ENCODE measurements at regions not wholly inside any gene's neighbourhood (a gene's known extent, or its start where the extent isn't known, plus 50 kb on each side); places are given as distances from the start of the nearest gene placed in this dataset.

DNA sequence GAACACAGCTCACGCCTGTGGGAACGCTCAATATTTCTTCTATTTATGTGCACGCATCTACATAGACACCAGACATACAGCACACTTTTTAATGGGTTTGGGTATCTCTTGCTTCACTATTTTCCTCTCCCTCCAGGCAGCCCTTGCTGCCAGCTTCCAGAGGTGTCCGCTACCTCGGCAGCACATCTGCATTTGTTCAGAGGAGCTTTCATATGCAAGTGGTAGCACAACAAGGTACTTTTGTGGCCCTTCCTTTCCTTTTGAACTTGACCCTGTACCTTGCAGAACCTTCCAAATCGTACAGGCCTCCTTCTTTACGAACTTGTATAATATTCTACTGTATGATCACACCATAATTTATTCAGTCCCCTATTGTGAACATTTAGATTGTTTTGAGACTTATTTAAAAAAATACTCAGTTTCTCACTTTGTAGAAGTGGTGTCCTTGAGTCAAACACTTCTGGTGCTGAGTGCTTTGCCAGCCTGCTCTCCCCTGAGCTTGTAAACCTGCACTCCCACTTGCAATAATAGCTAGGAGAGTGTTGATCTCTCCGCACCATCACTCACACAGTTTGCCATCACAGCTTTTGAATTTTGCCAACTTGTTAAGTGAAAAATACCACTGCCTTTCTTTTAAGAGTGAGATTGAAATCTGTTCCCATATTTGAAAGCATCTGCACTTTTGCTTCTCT is 106.0 kb upstream of the ZNF32 start:
- no peak for DNase-seq

DNA sequence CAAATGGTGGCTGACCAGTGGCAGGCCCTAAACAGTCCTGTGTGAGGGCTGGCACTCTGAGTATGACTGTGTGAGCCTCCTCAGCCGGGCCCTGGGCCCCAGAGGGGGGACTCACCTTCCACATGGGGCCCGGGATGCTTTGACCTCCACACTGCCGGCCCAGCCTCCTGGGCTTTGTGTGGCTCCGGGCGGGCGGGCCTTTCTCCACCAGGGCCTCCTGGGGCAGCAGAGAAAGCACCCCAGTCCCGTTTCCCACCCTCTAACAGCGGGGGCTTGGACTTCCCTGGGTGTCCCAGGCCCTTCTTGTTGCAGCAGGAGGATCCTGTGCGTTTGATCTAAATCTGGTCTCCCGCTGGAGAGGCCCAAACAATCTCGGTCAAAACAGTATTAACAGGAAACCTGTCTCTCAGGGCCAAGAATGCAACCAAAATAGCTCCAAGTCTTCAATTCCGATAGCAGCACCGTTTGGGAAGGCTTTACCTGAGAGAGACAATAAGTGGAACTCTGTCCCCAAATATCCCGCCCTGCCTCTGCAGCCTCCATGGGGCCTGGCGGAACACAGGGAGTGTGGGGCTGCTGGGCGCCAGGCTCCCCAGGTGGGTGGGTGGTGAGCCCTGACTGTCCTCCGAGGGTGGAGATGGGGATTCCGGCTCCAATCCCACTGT is 104.8 kb upstream of the ZNF32 start:
- no peak for DNase-seq

DNA sequence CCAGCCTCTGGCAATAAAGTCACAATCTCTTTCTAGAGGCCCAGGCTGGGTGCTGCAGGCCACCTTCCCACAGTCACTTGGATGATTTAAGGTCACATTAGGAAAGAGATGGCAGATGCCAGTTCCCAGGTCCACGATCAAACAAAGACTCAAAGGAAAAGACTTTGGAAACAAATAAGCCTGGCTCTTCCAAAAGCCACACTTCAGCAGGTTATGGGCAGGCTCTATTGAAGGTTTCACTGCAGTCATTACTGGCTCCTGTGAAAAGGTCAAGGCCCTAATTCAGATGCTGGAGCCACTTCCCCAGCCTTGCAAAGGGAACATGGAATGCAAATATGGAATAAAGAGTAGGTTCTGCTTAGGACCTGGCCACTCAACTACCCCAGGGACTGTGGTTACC is 104.0 kb upstream of the ZNF32 start:
- DNase-seq: no peak

DNA sequence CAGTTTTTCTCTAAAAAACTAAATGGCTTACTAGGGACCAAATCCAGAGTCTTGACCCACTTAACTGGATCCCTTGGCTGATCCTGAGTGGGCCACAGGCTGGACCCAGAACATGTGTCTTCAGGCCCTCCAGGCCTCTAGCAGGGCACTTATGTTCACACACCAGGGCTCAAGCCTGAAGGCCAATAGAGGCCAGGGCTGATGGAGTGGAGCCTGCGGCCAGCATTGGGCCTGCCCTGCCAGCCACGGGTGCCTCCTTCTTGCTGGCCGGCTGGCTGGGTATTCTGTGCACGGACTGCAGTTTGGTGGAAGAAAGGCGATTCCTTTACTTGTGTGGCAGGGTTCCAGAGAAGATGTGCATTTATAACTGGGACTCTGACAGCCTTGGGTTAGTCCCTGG is 103.0 kb upstream of the ZNF32 start:
- no peak for DNase-seq

DNA sequence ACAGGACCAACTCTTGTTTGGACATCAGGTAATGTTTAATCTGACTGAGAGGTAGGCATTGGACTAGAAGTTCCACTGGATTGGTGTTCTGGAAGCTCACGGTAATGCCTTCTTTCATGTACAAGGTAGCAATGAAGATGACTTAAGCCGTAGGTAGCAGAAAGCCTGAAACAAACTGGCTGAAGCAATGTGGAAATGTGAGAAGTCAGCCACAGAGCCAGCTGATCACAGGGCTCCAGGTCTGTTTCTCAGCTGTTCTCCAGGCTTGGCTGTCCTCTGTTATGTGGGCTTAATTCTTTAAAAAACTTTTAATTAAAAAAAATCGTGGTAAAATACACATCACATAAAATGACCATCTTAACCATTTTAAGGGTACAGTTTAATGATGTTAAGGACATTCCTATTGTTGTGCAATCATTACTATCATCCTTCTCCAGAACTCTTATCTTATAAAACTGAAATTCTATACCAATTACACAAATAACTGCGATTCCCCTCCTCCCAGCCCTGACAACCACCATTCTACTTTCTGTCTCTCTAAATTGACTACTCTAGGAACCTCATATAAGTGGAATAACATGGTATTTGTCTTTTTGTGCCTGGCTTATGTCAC is 101.4 kb upstream of the ZNF32 start:
- DNase-seq: no peak

DNA sequence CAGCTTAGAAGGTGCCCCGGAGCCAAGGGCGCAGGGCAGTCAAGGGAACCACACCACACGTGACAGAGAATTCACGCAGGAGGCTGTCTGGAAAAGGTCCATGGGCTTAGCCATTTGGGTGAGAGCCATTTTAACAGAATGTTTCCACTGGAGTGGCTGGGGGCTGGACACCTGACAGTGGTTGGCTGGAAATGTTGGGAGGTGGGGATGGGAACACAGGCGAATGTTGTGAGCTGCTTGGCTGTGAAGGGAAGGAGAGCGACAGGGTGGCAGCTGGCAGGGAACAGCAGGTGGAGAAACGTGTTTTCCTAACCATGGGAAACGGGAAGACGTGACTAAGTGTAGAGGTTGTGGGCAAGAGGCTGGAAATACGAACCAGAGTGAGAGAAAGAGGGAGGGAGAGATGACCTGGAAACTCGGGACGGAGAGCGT is 100.5 kb upstream of the ZNF32 start:
- no peak for DNase-seq

DNA sequence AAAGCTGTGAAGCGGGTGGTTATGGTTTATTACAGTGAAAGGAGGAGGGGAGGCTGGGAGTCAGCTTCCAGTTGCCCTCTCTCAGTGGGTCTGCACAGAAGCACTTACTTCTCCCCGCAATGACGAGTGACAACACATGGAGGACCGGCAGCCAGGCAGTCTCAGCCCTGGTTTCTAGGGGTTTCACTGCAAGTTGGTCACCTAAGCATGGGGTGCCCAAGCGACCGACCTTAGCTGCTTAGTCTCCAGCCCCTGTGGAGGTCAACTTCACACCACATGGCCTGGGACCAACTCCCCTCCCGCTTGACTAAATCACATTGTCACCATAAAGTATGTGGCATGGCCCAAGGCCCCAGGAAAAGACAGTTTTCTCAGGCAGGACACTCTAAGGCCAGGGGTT is 99.9 kb upstream of the ZNF32 start:
- DNase-seq: no peak

DNA sequence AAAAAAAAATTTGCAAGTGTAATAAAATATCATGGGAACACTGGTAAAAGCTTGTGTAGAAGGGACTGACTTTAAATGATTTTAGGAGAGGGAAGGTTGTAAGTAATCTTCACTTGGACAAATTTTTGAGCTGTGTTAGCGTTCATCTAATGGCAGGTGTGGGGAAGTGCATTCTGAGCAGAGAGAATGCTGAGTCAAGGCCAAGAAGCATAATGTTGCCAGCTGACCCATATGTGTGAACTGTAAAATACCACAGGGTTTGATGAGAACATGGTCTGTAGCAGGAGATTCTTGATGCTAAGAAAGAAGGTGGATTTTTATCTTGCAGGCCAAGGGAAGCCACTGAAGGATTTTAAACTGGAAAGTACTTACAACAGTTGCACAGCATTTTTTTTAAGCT is 98.2 kb upstream of the ZNF32 start:
- no peak for DNase-seq

DNA sequence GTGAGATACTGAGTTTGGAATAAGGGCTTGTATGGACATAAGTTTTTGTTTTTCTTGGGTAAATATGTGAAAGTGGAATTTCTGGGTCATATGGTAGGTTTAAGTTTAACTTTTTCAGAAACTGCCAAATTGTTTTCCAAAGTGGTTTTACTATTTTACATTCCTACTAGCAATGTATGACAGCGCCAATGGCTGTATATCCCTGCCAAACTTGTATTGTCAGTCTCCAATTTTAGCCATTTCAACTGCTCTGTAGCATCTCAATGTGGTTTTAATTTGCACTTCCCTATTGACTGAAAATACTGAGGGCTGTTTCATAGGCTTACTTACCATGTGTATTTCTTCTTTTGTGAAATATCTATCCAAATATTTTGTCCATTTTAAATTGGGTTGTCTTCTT is 90.5 kb upstream of the ZNF32 start:
- peak; percentile 79 for DNase-seq

DNA sequence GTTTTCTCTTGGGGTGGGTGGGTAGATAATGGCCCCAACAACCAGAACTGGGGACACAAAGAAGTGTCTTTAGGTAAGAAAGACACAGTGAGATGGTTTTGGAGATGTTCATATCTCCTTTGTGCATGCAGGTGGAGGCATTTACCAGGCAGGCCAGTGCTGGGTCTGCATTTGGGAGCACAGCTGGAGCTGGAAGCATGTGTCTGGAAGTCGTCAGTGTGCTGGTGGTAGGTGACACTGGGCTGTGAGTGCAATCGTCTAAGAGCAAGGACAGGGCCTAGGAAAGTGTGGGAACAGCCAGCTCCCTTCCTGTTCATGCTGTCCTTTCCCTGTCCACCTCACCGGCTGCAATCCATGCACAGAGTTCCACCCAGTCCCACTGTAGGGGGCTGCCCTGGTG is 88.3 kb upstream of the ZNF32 start:
- DNase-seq: no peak

DNA sequence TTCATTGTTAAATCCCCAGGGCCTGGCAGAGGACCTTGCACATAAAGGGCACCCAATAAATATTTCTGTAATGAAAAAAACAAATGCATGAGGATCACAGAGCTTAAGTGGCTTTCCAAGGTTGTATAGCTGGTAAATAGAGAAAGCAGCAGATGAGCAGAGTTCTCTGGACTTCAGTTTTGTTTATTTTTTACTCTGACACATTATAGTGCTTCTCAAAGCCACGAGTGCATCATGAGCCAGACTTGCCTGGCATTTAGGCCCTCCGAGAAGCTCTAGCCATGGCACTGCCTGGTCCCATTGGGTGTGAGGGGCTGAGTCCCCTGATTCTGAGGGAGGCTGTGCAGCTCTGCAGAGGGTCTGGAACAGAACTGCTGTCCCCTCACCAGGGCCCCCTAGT is 87.2 kb upstream of the ZNF32 start:
- DNase-seq: peak; percentile 38

DNA sequence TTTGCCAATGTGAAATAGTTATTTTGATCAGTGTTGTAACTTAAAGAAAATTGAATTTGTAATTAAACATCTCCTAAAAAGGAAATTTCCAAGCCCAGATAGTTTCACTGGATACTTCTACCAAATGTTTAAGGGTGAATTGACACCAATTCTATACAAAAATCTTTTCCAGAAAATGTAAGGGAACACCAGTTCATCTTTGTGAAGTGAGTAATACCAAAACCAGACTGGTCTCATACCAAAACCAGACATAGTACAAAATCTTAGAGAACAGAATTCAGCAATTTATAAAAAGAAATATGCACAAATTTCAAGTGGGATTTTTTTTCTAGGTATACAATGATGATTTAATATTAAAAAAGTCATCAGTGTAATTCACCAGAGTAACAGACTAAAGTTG is 86.0 kb upstream of the ZNF32 start:
- peak; percentile 66 for DNase-seq

DNA sequence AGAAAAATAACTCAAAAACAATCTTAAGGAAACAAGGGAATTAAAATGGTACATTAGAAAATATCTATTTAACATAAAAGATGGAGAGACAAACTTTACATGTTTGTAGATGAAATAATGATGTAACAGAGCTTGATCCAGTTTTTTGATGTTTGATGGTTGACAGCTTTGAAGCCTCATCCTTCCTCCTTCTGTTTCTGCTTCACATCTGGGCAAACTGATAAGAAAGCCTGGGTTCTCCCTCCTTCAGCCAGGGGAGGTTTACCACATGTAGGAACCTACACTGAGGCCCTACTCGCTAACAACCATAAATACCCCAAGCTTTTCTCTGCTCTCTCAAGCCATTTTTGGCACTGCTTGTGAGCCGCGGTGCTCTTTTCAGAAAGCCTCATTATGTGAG is 82.8 kb upstream of the ZNF32 start:
- peak; percentile 25 for DNase-seq

DNA sequence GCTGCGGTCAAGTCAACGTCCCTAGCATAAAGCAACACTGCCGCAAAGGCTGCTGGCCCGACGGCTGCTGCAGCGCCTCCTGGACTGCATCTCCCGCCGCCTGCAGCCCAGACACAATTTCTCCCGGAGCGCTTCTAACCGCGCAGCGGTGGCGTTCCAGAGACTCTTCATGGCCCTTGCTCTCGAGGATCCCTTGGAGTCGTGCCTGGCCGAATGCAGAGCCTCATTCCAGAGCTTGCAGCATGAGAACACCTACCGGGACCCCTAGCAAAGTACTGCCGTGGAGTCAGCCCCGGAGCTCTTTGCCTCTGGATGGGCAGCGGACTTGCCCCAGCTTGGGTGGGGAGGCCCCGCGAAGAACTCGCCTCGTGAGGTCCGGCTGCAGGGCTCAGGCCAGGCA is 79.7 kb upstream of the ZNF32 start:
- DNase-seq: no peak

DNA sequence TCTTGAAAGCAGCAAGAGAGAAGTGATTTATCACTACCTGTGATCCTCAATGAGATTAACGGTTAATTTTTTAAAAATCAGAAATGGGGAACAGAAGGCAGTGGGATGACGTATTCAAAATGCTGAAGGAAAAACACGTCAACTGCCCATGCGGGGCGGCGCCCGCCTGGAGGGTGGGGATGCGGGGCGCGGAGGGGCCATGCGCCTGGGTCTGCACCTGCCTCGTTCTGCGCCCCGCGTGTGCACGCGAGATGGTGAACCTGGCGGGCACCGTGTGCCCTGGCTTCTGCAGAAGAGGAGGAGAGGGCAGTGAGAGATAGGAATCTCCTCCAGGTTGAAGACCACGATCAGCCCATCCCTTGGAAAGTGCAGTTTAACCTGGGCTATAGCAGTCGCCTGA is 79.3 kb upstream of the ZNF32 start:
- DNase-seq: no peak

DNA sequence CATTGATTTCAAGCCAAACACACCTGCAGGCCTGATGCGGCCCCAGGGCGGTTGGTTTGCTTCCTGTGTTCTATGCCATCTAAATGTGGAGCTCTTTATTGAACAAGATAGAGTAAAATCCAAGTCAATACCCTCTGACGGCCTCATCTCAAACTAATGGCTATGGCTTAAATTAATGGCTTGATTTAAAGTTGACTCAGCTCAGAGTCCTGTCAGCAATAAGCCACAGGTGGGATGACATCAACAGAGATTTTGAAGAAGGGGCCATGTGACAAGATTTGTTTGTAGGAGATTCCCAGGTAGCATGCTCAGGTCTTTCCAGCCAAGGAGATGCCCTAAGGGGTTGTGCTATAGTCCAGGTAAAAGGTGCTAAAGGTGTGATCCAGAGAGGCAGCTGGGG is 66.7 kb upstream of the ZNF32 start:
- no peak for DNase-seq

DNA sequence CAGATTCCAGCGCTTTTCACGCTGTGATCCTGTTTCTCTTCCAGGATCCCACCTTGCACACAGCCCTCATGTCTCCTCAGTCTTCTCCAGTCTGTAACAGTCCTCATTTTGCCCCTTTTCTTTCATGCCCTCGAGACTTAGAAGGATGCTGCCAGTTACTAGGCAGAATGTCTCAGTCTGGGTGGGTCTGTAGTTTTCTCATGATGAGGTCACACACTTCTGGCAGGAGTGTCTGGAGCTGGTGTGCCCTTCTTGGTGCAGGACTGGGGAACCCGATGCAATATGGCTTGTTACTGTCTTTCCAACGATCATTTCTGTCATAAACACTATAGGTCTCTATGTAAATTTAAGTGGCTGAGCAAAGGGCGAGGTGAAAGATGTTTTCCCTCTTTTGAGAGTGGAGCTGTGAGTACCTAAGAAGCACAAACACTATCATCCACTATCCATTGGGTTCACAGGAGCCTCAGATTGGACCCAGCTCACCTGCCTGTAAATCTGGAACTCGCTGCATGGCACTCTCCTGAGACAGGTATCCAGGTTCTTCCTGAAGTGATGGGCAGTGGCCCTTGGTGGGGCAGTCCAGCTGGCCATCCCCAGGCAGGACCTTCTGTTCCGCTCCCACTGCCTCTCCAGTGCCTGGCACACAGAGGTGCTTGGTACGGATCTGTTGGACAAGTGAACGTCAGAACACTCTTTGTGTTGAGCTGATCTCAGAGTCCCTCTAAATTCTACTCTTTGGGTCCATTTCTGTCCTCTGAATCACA is 64.3 kb upstream of the ZNF32 start:
- DNase-seq: no peak

DNA sequence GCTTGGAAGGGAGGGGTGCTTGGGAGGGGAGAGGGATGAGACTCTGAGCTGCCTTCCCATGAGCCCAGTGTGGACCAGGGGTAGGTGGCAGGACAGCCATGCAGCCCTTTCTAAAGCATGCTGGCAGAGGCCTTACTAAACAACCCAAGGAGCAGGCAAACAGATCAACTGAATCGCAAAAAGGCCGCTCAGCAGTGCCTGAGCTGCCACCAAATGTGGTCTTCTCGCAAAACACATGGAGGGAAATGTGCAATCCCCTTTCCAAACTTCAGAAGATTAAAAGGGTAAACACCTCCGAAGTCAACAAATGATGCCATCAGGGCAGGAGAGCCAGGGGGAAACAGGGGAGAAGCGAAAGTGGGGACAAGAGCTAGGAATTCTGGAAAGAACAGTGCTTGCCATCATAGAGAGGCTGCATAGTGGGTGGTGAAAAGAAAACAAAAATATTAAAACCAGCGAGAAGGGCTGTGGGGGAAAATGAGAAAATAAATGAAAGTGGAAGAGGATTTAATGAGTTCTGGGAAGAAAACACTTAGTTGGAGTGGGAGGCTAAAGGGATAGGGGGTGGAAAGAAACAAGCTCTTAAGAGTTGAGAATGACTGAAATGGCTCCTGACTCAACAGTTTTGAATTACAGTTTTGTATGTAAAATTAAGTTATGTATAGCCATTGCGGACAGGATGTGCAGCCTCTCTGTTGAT is 62.2 kb upstream of the ZNF32 start:
- no peak for DNase-seq

DNA sequence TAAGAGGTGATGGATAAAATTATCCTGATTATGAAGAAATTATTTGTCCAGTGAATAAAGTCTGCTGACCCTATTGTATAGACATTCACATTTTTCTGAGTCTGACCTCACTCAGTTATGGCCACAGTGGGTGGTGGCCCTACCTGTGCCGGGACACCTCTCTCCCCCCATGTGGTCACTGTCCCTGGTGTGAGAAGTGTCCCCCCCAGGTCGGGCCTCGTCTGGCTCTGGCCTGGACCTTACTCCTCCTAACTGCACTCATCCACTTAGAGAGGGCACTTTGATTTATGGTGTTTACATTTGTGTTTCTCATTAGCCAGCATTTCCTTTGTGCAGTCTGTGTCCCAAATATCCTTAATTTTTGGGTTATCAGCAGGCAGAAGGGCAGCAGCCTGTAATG is 59.6 kb upstream of the ZNF32 start:
- DNase-seq: no peak

DNA sequence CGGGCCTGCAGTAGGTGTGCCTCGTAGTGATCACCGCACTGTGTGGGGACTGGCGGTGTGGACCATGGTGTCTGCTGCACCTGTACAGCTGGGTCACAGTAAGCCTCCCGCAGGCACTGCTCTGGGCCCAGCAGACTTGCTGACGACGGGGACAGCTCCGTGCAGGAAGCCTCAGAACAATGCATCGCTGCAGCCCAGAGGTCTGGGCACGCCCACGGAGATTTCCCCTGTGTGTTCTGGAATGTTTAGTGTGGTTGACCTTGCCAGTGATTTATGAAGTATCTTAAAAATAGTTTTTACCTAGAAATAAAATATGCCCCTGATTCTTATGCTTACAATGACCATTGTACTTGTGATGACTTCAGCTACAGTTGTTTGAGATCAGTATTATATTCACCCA is 59.1 kb upstream of the ZNF32 start:
- peak; percentile 76 for DNase-seq

DNA sequence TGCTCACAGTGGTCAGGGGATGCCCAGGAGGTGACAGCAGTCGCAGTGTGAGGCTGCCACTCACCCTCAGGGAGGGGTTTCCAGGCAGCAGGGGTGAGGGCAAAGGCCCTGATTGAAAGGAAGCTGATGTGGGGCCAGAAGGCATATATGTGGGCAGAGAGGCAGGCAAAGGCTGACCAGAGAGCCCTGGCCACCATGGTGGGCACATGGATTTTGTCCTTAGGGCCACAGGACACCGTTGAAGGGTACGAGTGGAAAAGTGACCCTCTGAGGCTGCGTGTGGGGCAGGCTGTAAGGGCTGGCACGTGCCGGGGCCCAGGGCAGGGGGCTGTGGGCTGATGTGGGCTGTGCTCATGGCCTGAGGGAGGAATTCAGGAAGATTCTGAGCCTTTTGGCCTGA is 57.5 kb upstream of the ZNF32 start:
- no peak for DNase-seq

DNA sequence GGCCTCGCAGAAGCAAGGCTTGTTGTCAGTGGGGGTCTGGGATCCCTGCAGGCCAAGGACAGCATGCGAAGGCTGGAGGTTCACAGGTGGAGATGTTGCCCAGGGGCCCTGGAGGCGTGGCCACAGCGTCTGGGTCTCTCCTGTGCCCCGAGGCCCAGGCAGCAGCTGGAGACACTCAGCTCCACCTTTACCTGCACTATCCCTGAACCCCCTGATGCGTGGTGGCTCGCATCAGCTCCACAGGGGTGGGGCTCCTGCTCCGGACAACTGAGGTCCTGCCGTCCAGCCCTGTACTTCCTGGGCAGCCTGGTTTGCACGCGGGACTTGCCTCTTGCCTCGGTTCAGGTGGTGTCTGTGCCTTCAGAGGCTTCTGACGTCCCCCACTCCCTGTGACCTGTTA is 54.6 kb upstream of the ZNF32 start:
- no peak for DNase-seq

DNA sequence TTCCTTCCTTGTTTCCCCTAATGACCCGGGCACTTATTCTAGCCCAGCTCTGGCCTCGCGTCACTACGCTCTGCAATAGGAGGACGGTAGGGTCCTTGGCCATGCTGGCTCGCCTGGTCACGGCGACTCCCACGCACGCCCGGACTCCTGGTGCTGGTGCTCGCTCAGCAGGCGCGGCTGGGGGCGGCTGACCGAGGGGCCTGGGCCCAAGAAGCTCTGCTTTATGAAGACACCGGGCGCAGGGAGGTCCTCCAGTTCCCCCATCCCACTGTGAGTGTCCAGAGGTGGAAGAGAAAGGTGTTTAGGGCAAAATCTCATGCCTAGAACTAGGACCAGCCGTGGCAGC is 54.2 kb upstream of the ZNF32 start:
- DNase-seq: no peak
